Retina (tissue), 1 donor: ENCODE measurements at regions not wholly inside any gene's neighbourhood (a gene's known extent, or its start where the extent isn't known, plus 50 kb on each side); places are given as distances from the start of the nearest gene placed in this dataset.
A peak's percentile ranks its signal among the peaks of the same experiment; 100 is the strongest.

Source experiments
- DNase-seq: peaks from one replicate; pipeline ENCODE4 v3.0.0-alpha.2; 2016

GRCh38 chr3:66165660-66166059 lies 55.1 kb upstream of the SLC25A26 start:
- no peak for DNase-seq

GRCh38 chr3:66164155-66164554 lies 56.6 kb upstream of the SLC25A26 start:
- no peak for DNase-seq

- no peak for DNase-seq
Observed at GRCh38 chr3:66163222-66163621, 57.6 kb upstream of the SLC25A26 start.

GRCh38 chr3:66162766-66163165 lies 58.0 kb upstream of the SLC25A26 start:
- DNase-seq, result no peak

- DNase-seq, result no peak
Observed at GRCh38 chr3:66158933-66159683, 61.7 kb upstream of the SLC25A26 start.

- DNase-seq, result no peak
Observed at GRCh38 chr3:66154444-66154861, 66.3 kb upstream of the SLC25A26 start.

GRCh38 chr3:66153481-66154443 lies 67.0 kb upstream of the SLC25A26 start:
- DNase-seq, result peak; percentile 68

GRCh38 chr3:66152336-66152735 lies 68.5 kb upstream of the SLC25A26 start:
- no peak for DNase-seq

- DNase-seq, result no peak
Observed at GRCh38 chr3:66150977-66151376, 69.8 kb upstream of the SLC25A26 start.

GRCh38 chr3:66149269-66149668 lies 71.5 kb upstream of the SLC25A26 start:
- no peak for DNase-seq

GRCh38 chr3:66145408-66145733 lies 75.4 kb upstream of the SLC25A26 start:
- no peak for DNase-seq

- no peak for DNase-seq
Observed at GRCh38 chr3:66144568-66145407, 76.0 kb upstream of the SLC25A26 start.

- no peak for DNase-seq
Observed at GRCh38 chr3:66142079-66142478, 78.7 kb upstream of the SLC25A26 start.

GRCh38 chr3:66140743-66141372 lies 79.9 kb upstream of the SLC25A26 start:
- DNase-seq, result no peak

GRCh38 chr3:66140106-66140505 lies 80.7 kb upstream of the SLC25A26 start:
- DNase-seq, result no peak

GRCh38 chr3:66139415-66139814 lies 81.4 kb upstream of the SLC25A26 start:
- DNase-seq, result no peak

- DNase-seq, result peak; percentile 46
Observed at GRCh38 chr3:66138336-66139313, 82.2 kb upstream of the SLC25A26 start.

- no peak for DNase-seq
Observed at GRCh38 chr3:66136597-66136996, 84.2 kb upstream of the SLC25A26 start.

GRCh38 chr3:66133853-66134445 lies 86.9 kb upstream of the SLC25A26 start:
- DNase-seq, result no peak

- DNase-seq, result no peak
Observed at GRCh38 chr3:66133050-66133757, 87.6 kb upstream of the SLC25A26 start.
